ENCODE measurements at regions not wholly inside any gene's neighbourhood (a gene's known extent, or its start where the extent isn't known, plus 50 kb on each side); places are given as distances from the start of the nearest gene placed in this dataset.

DNA sequence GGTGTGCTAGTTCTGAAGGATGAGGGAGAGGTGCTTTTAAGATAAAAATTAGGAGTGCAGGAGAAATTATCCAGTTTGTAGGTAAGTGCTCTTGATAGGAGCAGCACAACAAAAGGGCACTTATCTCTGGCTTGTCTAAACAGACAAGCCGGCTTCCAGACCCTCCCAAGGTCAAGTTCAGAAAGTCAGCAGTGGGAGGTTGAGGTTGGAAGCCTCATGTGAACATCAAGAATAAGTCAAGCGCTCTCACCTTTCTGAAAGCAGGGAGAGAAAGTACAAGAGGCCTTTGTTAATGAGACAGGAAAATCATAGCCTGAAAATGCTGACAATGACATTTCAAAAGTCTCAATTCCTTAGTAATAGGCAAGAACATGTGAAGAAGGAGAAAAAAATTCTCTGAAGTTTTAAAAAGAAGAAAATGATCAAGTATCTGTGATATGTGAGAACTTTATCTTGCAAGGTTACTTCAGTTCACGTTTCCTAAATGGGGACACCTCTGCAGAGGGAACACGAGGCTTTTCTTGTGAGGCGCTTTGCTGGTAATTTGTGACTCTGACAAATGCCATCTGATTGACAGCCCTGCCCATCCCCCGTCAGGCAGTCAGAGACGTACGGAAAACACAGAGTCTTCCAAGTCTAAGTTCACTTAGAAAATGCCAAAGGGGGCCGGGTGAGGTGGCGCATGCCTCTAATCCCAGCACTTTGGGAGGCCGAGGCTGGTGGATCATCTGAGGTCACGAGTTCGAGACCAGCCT lies 62.2 kb downstream of the TIGD2 start:
- H4K91ac ChIP-seq (ENCODE audit: insufficient read depth, low read depth, low read length) = no peak overlapping the region
- in situ Hi-C loops (cut with MboI; ENCODE audit: low sequenced_read_pairs) = no loop called here
- no peaks in the 10 kb centered on the region for H3K79me1 ChIP-seq (ENCODE audit: low read depth in 1 of 2, low read length in 2 of 2)
- DNase-seq (no peak), ATAC-seq (ENCODE audit: low read depth) (no peak)
- no peak overlapping the region for H4K8ac ChIP-seq (ENCODE audit: low read depth in 2 of 2, low read length in 2 of 2)
- H2BK15ac ChIP-seq (ENCODE audit: low read depth, low read length) = no peak overlapping the region
- intact Hi-C loops (cut with micrococcal nuclease) = no loop called here
- H4K5ac ChIP-seq (ENCODE audit: low read depth, low read length) = no peak overlapping the region
- TF ChIP-seq RAD21 (IDR thresholded peaks at IDR 0.05; ENCODE audit: low read length) = no peak
- TF ChIP-seq MAFK (IDR thresholded peaks at IDR 0.05; ENCODE audit: low read depth, low read length) = peak; percentile 89
- POLR2A ChIA-PET (ENCODE audit: unreplicated experiment) = no interaction called here
- no peak overlapping the region for H3K27ac ChIP-seq (ENCODE audit: insufficient read depth, low read length)
- no peak overlapping the region for H3K18ac ChIP-seq (ENCODE audit: low read depth, low read length)
- H3K14ac ChIP-seq (replicated peaks; ENCODE audit: low read depth, low read length) = no peak overlapping the region
- H3K27me3 ChIP-seq (ENCODE audit: control insufficient read depth, insufficient read depth, low read length) = no peaks in the 10 kb centered on the region
- H2BK120ac ChIP-seq (ENCODE audit: low read depth, low read length) = no peak overlapping the region
- no peaks in the 10 kb centered on the region for H3K9me3 ChIP-seq (ENCODE audit: control insufficient read depth, insufficient read depth, low read length)
- H3K56ac ChIP-seq (ENCODE audit: extremely low read depth, insufficient read depth, low read length) = no peak overlapping the region
- H3K4me2 ChIP-seq (ENCODE audit: low read depth, low read length) = no peak overlapping the region
- H2BK5ac ChIP-seq (ENCODE audit: low read depth, low read length, poor library complexity, severe bottlenecking) = no peak overlapping the region
- H2AK9ac ChIP-seq (replicated peaks; ENCODE audit: low read depth, low read length, poor library complexity) = no peak overlapping the region
- CTCF ChIA-PET = no interaction called here
- H3K4me3 ChIP-seq (ENCODE audit: insufficient read depth, low read depth, low read length) = no peak overlapping the region
- no peaks in the 10 kb centered on the region for H3K4me1 ChIP-seq (ENCODE audit: control insufficient read depth, insufficient read depth, low read length)
- H3K4ac ChIP-seq (ENCODE audit: low read depth, low read length) = no peak overlapping the region
- H3K23ac ChIP-seq (ENCODE audit: low read depth, low read length) = no peak overlapping the region
- WGBS, 2 experiments (ENCODE audit: extremely low coverage in 2 of 2, insufficient read length in 1 of 2) = 80% methylated on average over 3 of the region's 13 CpGs; no CpG with 5 or more reads in 1 of the 2 experiments
- BruUV-seq (replicated peaks) = no TSS peak
- H4K20me1 ChIP-seq (ENCODE audit: insufficient read depth, low read length) = no peaks in the 10 kb centered on the region
- H3K36me3 ChIP-seq (ENCODE audit: control insufficient read depth, insufficient read depth, low read length) = no peaks in the 10 kb centered on the region
- dilution Hi-C loops (cut with HindIII; ENCODE audit: low sequenced_read_pairs, unreplicated experiment) = no loop called here
- no peak overlapping the region for H2BK20ac ChIP-seq (ENCODE audit: low read depth, low read length)
- H3K9ac ChIP-seq (ENCODE audit: low read depth, low read length) = no peak overlapping the region
- no peak overlapping the region for H2AK5ac ChIP-seq (ENCODE audit: low read depth, low read length)
- H2AFZ ChIP-seq (replicated peaks; ENCODE audit: low read length, poor library complexity) = no peak overlapping the region
- no peaks in the 10 kb centered on the region for H3K9me1 ChIP-seq (ENCODE audit: insufficient read depth, low read length)
